ENCODE measurements at regions not wholly inside any gene's neighbourhood (a gene's known extent, or its start where the extent isn't known, plus 50 kb on each side); places are given as distances from the start of the nearest gene placed in this dataset.

DNA sequence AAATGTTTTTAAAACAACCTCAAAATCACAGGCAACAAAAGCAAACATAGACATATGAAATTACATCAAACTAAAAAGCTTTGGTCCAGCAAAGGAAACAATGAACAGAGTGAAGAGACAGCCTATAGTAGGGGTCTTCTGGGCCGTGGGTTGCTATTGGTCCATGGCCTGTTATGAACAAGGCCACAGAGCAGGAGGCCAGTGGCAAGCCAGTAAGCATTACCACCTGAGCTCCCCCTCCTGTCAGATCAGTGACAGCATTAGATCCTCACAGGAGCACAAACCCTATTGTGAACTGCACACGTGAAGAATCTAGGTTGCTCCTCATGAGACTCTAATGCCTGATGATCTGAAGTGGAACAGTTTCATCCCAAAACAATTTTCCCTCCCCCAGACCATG is 174.0 kb downstream of the DIO2 start:
- peaks cover 6% of the 10 kb centered on the region; the same call in 1 of the 2 replicates for H3K27me3 Mint-ChIP-seq (ENCODE audit: low read depth)
- WGBS (ENCODE audit: extremely low coverage, insufficient read length, low lambda C conversion rate), result no CpG with 5 or more reads among the region's 2 CpGs
- no peak overlapping the region for H2BK12ac ChIP-seq (ENCODE audit: insufficient read length, low read depth, low read length)

More for the DNA sequence above, 174.0 kb downstream of the DIO2 start:
- Histone ChIP-seq H4K91ac (ENCODE audit: insufficient read length, low read depth, low read length) (no peak overlapping the region), H3K4ac (ENCODE audit: low read depth, low read length) (no peak overlapping the region), H3K27me3 (ENCODE audit: insufficient read depth, low read length) (no peaks in the 10 kb centered on the region), H4K8ac (replicated peaks; ENCODE audit: insufficient read length, low read depth, low read length) (no peak overlapping the region), H2BK15ac (ENCODE audit: low read depth, low read length) (no peak overlapping the region), H4K5ac (ENCODE audit: insufficient read length, low read depth, low read length) (no peak overlapping the region), H3K4me2 (ENCODE audit: insufficient read depth, insufficient read length, low read length) (no peak overlapping the region), H3K9me3 (ENCODE audit: control insufficient read depth, low read depth, low read length) (no peaks in the 10 kb centered on the region), H3K9ac (ENCODE audit: extremely low read depth, insufficient read length, low read length) (no peak overlapping the region), H3K79me1 (ENCODE audit: insufficient read depth, low read depth, low read length, poor library complexity, severe bottlenecking) (no peaks in the 10 kb centered on the region), H3K4me1 (ENCODE audit: insufficient read depth, low read length) (no peaks in the 10 kb centered on the region), H2AK5ac (ENCODE audit: insufficient read length, low read length) (no peak overlapping the region), H3K23me2 (ENCODE audit: insufficient read length, low read depth, low read length, poor library complexity, severe bottlenecking) (no peaks in the 10 kb centered on the region), H2BK120ac (ENCODE audit: low read depth, low read length, poor library complexity, severe bottlenecking) (no peak overlapping the region), H2BK5ac (ENCODE audit: insufficient read length, low read length) (no peak overlapping the region), H2BK20ac (ENCODE audit: low read depth, low read length, poor library complexity, severe bottlenecking) (no peak overlapping the region), H3K79me2 (ENCODE audit: insufficient read depth, low read length) (no peaks in the 10 kb centered on the region), H3K23ac (ENCODE audit: insufficient read length, low read depth, low read length) (no peak overlapping the region), H3K18ac (ENCODE audit: insufficient read length, low read depth, low read length) (no peak overlapping the region), H2AFZ (ENCODE audit: low read length) (no peak overlapping the region), H3K27ac (ENCODE audit: insufficient read length, low read depth, low read length) (no peak overlapping the region), H3K14ac (ENCODE audit: insufficient read depth, low read length) (no peak overlapping the region), H3T11ph (ENCODE audit: low read length) (no peak overlapping the region), H4K20me1 (ENCODE audit: control insufficient read depth, insufficient read depth, insufficient read length) (no peaks in the 10 kb centered on the region), H3K56ac (ENCODE audit: insufficient read length, low read depth, low read length) (no peak overlapping the region)
- DNase-seq, result no peak
- Mint-ChIP-seq H3K27ac (no peak overlapping the region), H3K4me3 (no peak overlapping the region), H3K4me1 (no peaks in the 10 kb centered on the region), H3K9me3 (peaks cover 18 to 26% of the 10 kb centered on the region in 2 experiments; a peak in 4 of 5 replicates), H3K36me3 (ENCODE audit: insufficient read depth in 1 of 3, low read depth in 3 of 3) (peaks cover 0 to 18% (median 2%) of the 10 kb centered on the region in 3 experiments; a peak in 3 of 7 replicates)
- TF ChIP-seq, protein P1, sequence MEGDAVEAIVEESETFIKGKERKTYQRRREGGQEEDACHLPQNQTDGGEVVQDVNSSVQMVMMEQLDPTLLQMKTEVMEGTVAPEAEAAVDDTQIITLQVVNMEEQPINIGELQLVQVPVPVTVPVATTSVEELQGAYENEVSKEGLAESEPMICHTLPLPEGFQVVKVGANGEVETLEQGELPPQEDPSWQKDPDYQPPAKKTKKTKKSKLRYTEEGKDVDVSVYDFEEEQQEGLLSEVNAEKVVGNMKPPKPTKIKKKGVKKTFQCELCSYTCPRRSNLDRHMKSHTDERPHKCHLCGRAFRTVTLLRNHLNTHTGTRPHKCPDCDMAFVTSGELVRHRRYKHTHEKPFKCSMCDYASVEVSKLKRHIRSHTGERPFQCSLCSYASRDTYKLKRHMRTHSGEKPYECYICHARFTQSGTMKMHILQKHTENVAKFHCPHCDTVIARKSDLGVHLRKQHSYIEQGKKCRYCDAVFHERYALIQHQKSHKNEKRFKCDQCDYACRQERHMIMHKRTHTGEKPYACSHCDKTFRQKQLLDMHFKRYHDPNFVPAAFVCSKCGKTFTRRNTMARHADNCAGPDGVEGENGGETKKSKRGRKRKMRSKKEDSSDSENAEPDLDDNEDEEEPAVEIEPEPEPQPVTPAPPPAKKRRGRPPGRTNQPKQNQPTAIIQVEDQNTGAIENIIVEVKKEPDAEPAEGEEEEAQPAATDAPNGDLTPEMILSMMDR (conservative IDR thresholded peaks at IDR 0.05), result no peak

All from H9 (cell line).